PC-9 (cell line): ENCODE measurements at regions not wholly inside any gene's neighbourhood (a gene's known extent, or its start where the extent isn't known, plus 50 kb on each side); places are given as distances from the start of the nearest gene placed in this dataset.

ENCODE experiments used
- CTCF ChIP-seq: fragments of 200-600 bp; sonication (generic); conservative IDR thresholded peaks from 2 replicates; pipeline ENCODE4 v1.6.1; 2017; ENCODE audit warnings: mixed run types, antibody characterized with exemption, mild to moderate bottlenecking, moderate library complexity
- EZH2 ChIP-seq: fragments of 200-600 bp; sonication (generic); IDR thresholded peaks from 2 replicates; pipeline ENCODE4 v1.8.0; 2017; ENCODE audit warnings: antibody characterized with exemption, low read depth

- TF ChIP-seq CTCF (no peak), EZH2 (no peak)
These were observed 1317.4 kb upstream of the TENM3 start for GRCh38 chr4:180925805-180926204.
